Omental fat pad (tissue), 3 donors: ENCODE measurements at regions not wholly inside any gene's neighbourhood (a gene's known extent, or its start where the extent isn't known, plus 50 kb on each side); places are given as distances from the start of the nearest gene placed in this dataset.

ENCODE experiments used
- ATAC-seq: fragments of 150-250 bp; one replicate; pipeline ENCODE4 v1.9.1; 2016; ENCODE audit warnings: mild to moderate bottlenecking, moderate library complexity; ENCODE audit not compliant: low FRiP score
- DNase-seq: peaks from one replicate; pipeline ENCODE4 v3.0.0-alpha.2; 2019; ENCODE audit warnings: low spot score
- CTCF ChIP-seq, 3 donors: fragments of 450-650 bp; IDR thresholded peaks; one replicate each; pipeline ENCODE4 v1.5.1; 2016 to 2017; ENCODE audit warnings: antibody characterized with exemption in 3 of 3, mild to moderate bottlenecking in 3 of 3, moderate library complexity in 2 of 3

GRCh38 chr7:22630069-22630468 lies 96.9 kb upstream of the IL6 start:
- ATAC-seq (no peak), DNase-seq (no peak)
- TF ChIP-seq CTCF (IDR thresholded peaks at IDR 0.05) = no peak

- DNase-seq (no peak), ATAC-seq (no peak)
- TF ChIP-seq CTCF (IDR thresholded peaks at IDR 0.05) = no peak
Observed at GRCh38 chr7:22629056-22629455, 97.9 kb upstream of the IL6 start.

GRCh38 chr7:22628112-22628511 lies 98.9 kb upstream of the IL6 start:
- no peak for ATAC-seq
- no peak for TF ChIP-seq CTCF (IDR thresholded peaks at IDR 0.05)

DNA sequence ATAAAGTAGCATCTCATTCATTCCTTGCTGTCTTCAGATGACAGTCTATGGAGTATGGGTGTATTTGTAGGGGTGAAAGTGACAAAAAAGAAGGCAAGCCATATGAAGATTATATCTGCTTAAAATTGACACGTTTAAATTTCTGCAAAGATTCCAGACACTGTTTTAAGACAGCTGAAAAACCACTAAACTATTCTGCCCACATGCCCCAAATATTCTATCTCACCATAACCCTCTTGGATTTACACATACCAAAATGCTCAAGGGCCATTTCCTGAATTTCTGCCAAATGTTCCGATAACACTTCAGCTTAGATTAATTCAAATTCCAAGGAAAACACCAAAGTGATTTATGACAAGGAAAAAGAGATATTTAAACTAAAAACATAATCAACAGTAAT lies 99.9 kb upstream of the IL6 start:
- no peak for ATAC-seq
- no peak for TF ChIP-seq CTCF (IDR thresholded peaks at IDR 0.05)
- no peak for DNase-seq

More at GRCh38 chr7:22628112-22628511, 98.9 kb upstream of the IL6 start:
- no peak for DNase-seq

DNA sequence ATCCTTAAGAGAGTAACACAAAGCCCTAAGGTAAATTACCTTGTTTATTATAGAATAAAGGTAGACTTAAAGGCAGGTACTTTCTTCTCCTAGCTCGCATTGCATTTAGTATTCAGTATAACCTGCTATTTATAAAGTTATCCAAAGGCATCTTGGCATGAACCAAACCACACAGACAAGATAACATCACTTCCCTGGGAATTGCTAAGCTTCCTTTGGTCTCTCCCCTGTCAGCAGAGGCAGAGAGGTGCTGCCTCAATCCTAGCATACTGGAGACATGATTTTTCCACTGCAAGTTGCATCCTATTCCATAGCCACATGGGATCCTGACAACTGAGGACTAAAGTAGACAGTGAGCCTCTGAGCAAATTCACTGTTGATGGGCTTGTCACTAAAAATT lies 101.7 kb upstream of the IL6 start:
- DNase-seq (no peak), ATAC-seq (no peak)
- no peak for TF ChIP-seq CTCF (IDR thresholded peaks at IDR 0.05)

DNA sequence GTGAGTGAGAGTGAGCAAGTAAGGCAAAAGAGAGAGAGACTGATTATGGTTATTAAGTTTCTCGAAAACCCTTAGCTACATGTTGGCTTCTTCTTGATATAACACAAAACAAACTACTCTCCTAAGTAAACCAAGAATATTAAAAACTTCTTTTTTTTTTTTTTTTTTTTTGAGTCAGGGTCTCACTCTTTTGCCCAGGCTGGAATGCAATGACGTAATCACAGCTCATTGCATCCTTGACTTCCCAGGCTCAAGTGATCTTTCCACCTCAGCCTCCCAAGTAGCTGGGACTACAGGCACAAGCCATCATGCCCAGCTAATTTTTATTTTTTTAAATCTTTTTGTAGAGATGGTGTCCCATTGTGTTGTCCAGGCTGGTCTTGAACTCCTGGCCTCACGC lies 102.2 kb upstream of the IL6 start:
- TF ChIP-seq CTCF (IDR thresholded peaks at IDR 0.05) = no peak
- ATAC-seq (no peak), DNase-seq (no peak)

GRCh38 chr7:22622116-22622785 lies 104.7 kb upstream of the IL6 start:
- TF ChIP-seq CTCF (IDR thresholded peaks at IDR 0.05) = no peak
- no peak for DNase-seq
- ATAC-seq = no peak
